Nephron progenitor cell (in vitro differentiated cells): ENCODE measurements at regions not wholly inside any gene's neighbourhood (a gene's known extent, or its start where the extent isn't known, plus 50 kb on each side); places are given as distances from the start of the nearest gene placed in this dataset.

Experiments
- DNase-seq: peaks from one replicate; pipeline ENCODE4 v3.0.0; 2021
- H3K27ac Mint-ChIP-seq: 2 replicates; pipeline ENCODE4 v1.8.0; 2021; ENCODE audit warnings: mild to moderate bottlenecking, moderate library complexity, mixed read lengths
- H3K27me3 Mint-ChIP-seq: 2 replicates; pipeline ENCODE4 v1.8.0; 2021; ENCODE audit warnings: mild to moderate bottlenecking, low read depth, mixed read lengths; ENCODE audit not compliant: poor library complexity
- H3K36me3 Mint-ChIP-seq: 2 replicates; pipeline ENCODE4 v1.8.0; 2021; ENCODE audit warnings: low read depth, mixed read lengths
- H3K4me1 Mint-ChIP-seq: 2 replicates; pipeline ENCODE4 v1.8.0; 2021; ENCODE audit warnings: mixed read lengths
- H3K4me3 Mint-ChIP-seq: 2 replicates; pipeline ENCODE4 v1.8.0; 2021; ENCODE audit warnings: mild to moderate bottlenecking, moderate library complexity, mixed read lengths
- H3K9me3 Mint-ChIP-seq: 2 replicates; pipeline ENCODE4 v1.8.0; 2021; ENCODE audit warnings: mild to moderate bottlenecking, moderate library complexity, mixed read lengths
- TF ChIP-seq, protein P1 (sequence below): fragments of 200-600 bp; sonication (generic); IDR thresholded peaks from 2 replicates; pipeline ENCODE4 v1.5.0; 2021; ENCODE audit warnings: antibody characterized with exemption

DNA sequence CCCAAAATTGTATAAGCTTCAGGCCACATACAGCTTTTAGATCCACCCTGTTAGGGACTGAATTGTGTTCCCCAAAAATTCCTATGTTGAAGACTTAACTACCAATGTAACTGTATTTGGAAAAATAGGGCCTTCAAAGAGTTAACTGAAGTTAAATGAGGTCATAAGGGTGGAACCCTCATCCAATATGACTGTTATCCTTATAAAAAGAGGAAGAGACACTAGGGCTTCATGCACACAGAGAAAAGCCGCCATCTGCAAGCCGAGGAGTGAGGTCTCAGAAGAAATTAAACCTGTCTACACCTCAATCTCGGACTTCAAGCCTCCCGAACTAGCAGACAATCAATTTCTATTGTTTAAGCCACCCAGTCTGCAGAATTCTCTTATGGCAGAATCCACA is 317.9 kb upstream of the NFE2L3 start:
- Mint-ChIP-seq H3K4me1 (peaks cover 69% of the 10 kb centered on the region), H3K27me3 (no peaks in the 10 kb centered on the region), H3K36me3 (no peaks in the 10 kb centered on the region), H3K4me3 (no peak overlapping the region), H3K27ac (no peak overlapping the region), H3K9me3 (peaks cover under 1% of the 10 kb centered on the region)
- no peak for DNase-seq
- TF ChIP-seq, protein P1, sequence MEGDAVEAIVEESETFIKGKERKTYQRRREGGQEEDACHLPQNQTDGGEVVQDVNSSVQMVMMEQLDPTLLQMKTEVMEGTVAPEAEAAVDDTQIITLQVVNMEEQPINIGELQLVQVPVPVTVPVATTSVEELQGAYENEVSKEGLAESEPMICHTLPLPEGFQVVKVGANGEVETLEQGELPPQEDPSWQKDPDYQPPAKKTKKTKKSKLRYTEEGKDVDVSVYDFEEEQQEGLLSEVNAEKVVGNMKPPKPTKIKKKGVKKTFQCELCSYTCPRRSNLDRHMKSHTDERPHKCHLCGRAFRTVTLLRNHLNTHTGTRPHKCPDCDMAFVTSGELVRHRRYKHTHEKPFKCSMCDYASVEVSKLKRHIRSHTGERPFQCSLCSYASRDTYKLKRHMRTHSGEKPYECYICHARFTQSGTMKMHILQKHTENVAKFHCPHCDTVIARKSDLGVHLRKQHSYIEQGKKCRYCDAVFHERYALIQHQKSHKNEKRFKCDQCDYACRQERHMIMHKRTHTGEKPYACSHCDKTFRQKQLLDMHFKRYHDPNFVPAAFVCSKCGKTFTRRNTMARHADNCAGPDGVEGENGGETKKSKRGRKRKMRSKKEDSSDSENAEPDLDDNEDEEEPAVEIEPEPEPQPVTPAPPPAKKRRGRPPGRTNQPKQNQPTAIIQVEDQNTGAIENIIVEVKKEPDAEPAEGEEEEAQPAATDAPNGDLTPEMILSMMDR: no peak

DNA sequence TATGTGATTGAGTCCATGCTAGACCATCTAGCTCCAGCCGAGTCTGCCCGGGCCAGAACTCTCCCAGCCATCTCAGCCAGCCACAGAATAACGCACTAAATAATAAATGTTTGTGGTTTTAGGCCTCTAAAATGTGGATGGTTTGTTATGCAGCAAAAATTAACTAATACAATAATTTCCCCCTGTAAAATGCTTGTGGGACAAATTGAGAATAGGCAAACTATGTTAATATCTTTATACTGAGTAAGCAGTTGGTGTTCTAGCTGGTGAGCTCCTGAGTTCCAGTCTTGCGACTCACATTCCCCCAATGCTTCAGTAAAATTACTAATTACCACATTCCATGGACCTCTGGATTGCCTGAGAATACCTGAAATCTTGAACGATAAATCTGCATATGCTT is 316.8 kb upstream of the NFE2L3 start:
- Mint-ChIP-seq H3K36me3 (no peaks in the 10 kb centered on the region), H3K27me3 (no peaks in the 10 kb centered on the region), H3K4me1 (peaks cover 58% of the 10 kb centered on the region), H3K9me3 (peaks cover 4% of the 10 kb centered on the region), H3K4me3 (no peak overlapping the region), H3K27ac (no peak overlapping the region)
- DNase-seq: no peak
- TF ChIP-seq, protein P1: no peak

DNA sequence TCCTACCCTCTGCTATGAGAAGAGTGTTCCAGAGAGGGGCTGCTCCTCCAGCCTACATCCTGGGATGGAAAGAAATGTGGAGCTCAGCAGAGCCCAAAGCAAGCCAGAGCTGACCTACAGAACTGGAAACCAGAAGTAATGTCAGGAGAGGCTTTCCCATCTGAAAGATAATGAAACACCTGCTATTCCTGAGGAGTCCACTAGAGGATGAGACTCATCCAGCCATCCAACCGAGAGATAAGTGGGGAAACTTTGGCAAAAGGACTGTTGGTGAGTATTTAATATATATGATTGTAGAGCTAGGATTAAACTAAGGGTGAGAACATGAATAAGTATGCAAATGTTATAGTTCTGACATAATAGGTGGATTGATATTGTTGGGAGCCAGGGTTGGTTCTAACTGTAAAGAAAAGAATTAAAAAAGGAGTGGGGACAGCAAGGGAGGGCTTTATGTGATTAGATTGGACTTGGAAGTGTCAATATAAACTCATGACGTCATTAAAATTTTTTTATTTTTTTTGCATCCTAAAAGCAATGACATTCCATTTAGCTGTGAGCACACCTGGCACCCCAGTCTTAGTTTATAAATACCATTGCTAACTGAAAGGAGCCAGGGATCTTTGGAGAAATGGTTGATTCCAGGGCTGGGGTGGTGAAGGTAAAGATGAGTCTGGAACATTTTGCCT is 312.8 kb upstream of the NFE2L3 start:
- DNase-seq: no peak
- no peak overlapping the region for H3K27ac Mint-ChIP-seq

DNA sequence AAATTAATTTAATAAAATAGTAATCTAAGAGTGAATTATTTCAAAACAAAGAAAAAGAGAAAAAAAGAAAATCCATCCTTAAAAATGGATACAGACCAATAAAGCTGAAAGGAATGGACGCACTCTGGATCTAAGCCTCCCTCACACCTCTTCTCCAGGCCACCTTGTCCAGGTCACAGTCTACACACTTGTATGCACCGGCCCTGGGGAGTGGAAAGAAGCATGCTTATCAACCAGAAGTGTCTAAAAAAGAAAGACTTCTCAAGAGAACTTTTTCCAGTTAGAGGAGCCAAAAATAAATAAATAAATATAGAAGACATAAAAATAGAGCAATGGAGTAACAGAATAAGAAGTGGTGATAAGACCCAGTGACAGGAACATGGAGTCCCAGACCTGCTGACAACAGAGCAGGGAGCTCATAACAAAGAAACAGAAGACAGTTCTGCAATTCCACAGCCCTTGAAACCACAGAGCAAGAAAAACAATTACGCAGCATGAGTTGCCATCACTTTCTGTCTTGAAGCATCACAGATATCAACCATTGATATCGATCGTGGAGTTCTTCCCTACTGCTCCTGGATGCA is 311.7 kb upstream of the NFE2L3 start:
- peaks cover 4% of the 10 kb centered on the region for H3K9me3 Mint-ChIP-seq
- H3K27me3 Mint-ChIP-seq: no peaks in the 10 kb centered on the region
- no peak overlapping the region for H3K27ac Mint-ChIP-seq
- H3K4me1 Mint-ChIP-seq: peaks cover 54% of the 10 kb centered on the region
- no peak for DNase-seq
- no peak overlapping the region for H3K4me3 Mint-ChIP-seq
- no peaks in the 10 kb centered on the region for H3K36me3 Mint-ChIP-seq
- TF ChIP-seq, protein P1: no peak

More for the DNA sequence above, 312.8 kb upstream of the NFE2L3 start:
- no peaks in the 10 kb centered on the region for H3K36me3 Mint-ChIP-seq
- H3K4me1 Mint-ChIP-seq: peaks cover 50% of the 10 kb centered on the region
- TF ChIP-seq, protein P1: peak; percentile 35
- H3K9me3 Mint-ChIP-seq: peaks cover 4% of the 10 kb centered on the region
- no peaks in the 10 kb centered on the region for H3K27me3 Mint-ChIP-seq
- no peak overlapping the region for H3K4me3 Mint-ChIP-seq

DNA sequence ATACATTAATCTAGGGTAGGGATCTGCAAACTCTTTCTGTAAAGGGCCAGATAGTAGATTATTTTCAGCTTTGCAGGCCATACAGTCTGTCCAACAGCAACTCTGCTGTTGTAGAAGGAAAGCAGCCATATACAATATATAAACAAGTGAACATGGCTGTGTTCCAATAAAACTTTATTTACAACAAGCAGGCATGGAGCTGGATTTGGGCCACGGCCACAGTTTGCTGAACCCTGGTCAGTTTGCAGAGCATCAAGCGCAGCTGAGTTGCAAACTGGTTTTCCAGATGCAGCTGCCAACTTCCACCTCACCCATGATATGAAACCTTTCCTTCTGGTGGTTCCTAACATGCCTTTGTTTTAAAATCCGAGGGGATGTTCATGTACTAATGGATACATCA is 310.4 kb upstream of the NFE2L3 start:
- H3K27ac Mint-ChIP-seq: no peak overlapping the region
- no peaks in the 10 kb centered on the region for H3K36me3 Mint-ChIP-seq
- H3K4me3 Mint-ChIP-seq: no peak overlapping the region
- DNase-seq: no peak
- peaks cover 58% of the 10 kb centered on the region for H3K4me1 Mint-ChIP-seq
- TF ChIP-seq, protein P1: no peak
- peaks cover 4% of the 10 kb centered on the region for H3K9me3 Mint-ChIP-seq
- H3K27me3 Mint-ChIP-seq: no peaks in the 10 kb centered on the region
